ENCODE measurements at regions not wholly inside any gene's neighbourhood (a gene's known extent, or its start where the extent isn't known, plus 50 kb on each side); places are given as distances from the start of the nearest gene placed in this dataset.

GRCh38 chr3:71902258-71903111 lies 117.5 kb upstream of the PROK2 start:
- H3K9me3 ChIP-seq = no peaks in the 10 kb centered on the region
- no peaks in the 10 kb centered on the region for H3K27me3 ChIP-seq
- peaks cover under 1% of the 10 kb centered on the region; the same call in 1 of the 2 replicates for H3K4me1 ChIP-seq
- no peak for DNase-seq
- no peak for TF ChIP-seq CTCF (IDR thresholded peaks at IDR 0.05; ENCODE audit: low read depth, low read length)
- H3K36me3 ChIP-seq = no peaks in the 10 kb centered on the region
- no peak overlapping the region for H3K4me3 ChIP-seq (ENCODE audit: low read depth, low read length)

GRCh38 chr3:71901645-71902044 lies 116.7 kb upstream of the PROK2 start:
- no peaks in the 10 kb centered on the region for H3K36me3 ChIP-seq
- no peak for DNase-seq
- no peak for TF ChIP-seq CTCF (IDR thresholded peaks at IDR 0.05; ENCODE audit: low read depth, low read length)
- no peaks in the 10 kb centered on the region for H3K4me1 ChIP-seq
- no peaks in the 10 kb centered on the region for H3K27me3 ChIP-seq
- no peaks in the 10 kb centered on the region for H3K9me3 ChIP-seq
- H3K4me3 ChIP-seq (ENCODE audit: low read depth, low read length) = no peak overlapping the region

- Histone ChIP-seq H3K4me1 (no peaks in the 10 kb centered on the region), H3K4me3 (ENCODE audit: low read depth, low read length) (no peak overlapping the region), H3K36me3 (no peaks in the 10 kb centered on the region), H3K27me3 (no peaks in the 10 kb centered on the region), H3K9me3 (no peaks in the 10 kb centered on the region)
- TF ChIP-seq CTCF (IDR thresholded peaks at IDR 0.05; ENCODE audit: low read depth, low read length) = no peak
- no peak for DNase-seq
Measured at GRCh38 chr3:71900057-71900456, 115.1 kb upstream of the PROK2 start.

GRCh38 chr3:71896751-71897150 lies 111.8 kb upstream of the PROK2 start:
- Histone ChIP-seq H3K9me3 (no peaks in the 10 kb centered on the region), H3K36me3 (no peaks in the 10 kb centered on the region), H3K4me1 (no peaks in the 10 kb centered on the region), H3K27me3 (no peaks in the 10 kb centered on the region), H3K4me3 (ENCODE audit: low read depth, low read length) (no peak overlapping the region)
- no peak for TF ChIP-seq CTCF (IDR thresholded peaks at IDR 0.05; ENCODE audit: low read depth, low read length)
- DNase-seq = no peak

GRCh38 chr3:71893702-71894479 lies 108.9 kb upstream of the PROK2 start:
- Histone ChIP-seq H3K4me1 (no peaks in the 10 kb centered on the region), H3K27me3 (no peaks in the 10 kb centered on the region), H3K36me3 (no peaks in the 10 kb centered on the region), H3K9me3 (no peaks in the 10 kb centered on the region), H3K4me3 (ENCODE audit: low read depth, low read length) (no peak overlapping the region)
- TF ChIP-seq CTCF (IDR thresholded peaks at IDR 0.05; ENCODE audit: low read depth, low read length) = no peak
- no peak for DNase-seq

- H3K36me3 ChIP-seq = no peaks in the 10 kb centered on the region
- H3K4me1 ChIP-seq = no peaks in the 10 kb centered on the region
- H3K4me3 ChIP-seq (ENCODE audit: low read depth, low read length) = no peak overlapping the region
- TF ChIP-seq CTCF (IDR thresholded peaks at IDR 0.05; ENCODE audit: low read depth, low read length) = no peak
- DNase-seq = no peak
- no peaks in the 10 kb centered on the region for H3K9me3 ChIP-seq
- H3K27me3 ChIP-seq = no peaks in the 10 kb centered on the region
Measured at GRCh38 chr3:71893122-71893521, 108.2 kb upstream of the PROK2 start.

All from BE2C (cell line).